Ovary (tissue), 3 donors: ENCODE measurements at regions not wholly inside any gene's neighbourhood (a gene's known extent, or its start where the extent isn't known, plus 50 kb on each side); places are given as distances from the start of the nearest gene placed in this dataset.

Experiments used
- CTCF ChIP-seq, 3 donors: fragments of 450-650 bp in 2 of 3; fragments of 200-600 bp in 1 of 3; IDR thresholded peaks; one replicate each; pipeline versions ENCODE4 v1.5.1 to v1.8.0; 2016 to 2022; ENCODE audit warnings: antibody characterized with exemption in 3 of 3, mild to moderate bottlenecking in 1 of 3
- EP300 ChIP-seq: sonication (generic); formaldehyde crosslinking; IDR thresholded peaks from one replicate; pipeline ENCODE4 v1.6.1; 2017; ENCODE audit warnings: antibody characterized with exemption
- donor health status: DM: no; HTN: no; CAD: no.

DNA sequence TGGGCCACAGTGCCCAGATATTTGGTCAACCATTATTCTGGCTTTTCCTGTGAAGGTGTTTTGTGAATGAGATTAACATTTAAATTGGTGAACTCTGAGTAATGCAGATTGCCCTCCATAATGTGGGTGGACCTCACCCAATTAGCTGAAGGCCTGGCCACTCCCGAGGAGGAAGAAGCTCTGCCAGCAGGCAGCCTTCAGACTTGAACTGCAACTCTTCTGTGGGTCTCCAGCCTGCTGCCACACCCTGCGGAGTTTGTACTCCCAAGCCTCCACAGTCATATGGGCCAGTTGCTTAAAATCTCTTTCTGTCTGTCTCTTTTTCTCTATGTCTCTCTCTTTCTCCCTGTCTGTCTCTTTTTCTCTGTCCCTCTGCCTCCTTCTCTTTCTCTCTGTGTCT, 262.7 kb downstream of the MYCN start:
- TF ChIP-seq CTCF (IDR thresholded peaks at IDR 0.05) = no peak
- no peak for TF ChIP-seq EP300
